ENCODE measurements at regions not wholly inside any gene's neighbourhood (a gene's known extent, or its start where the extent isn't known, plus 50 kb on each side); places are given as distances from the start of the nearest gene placed in this dataset.

DNA sequence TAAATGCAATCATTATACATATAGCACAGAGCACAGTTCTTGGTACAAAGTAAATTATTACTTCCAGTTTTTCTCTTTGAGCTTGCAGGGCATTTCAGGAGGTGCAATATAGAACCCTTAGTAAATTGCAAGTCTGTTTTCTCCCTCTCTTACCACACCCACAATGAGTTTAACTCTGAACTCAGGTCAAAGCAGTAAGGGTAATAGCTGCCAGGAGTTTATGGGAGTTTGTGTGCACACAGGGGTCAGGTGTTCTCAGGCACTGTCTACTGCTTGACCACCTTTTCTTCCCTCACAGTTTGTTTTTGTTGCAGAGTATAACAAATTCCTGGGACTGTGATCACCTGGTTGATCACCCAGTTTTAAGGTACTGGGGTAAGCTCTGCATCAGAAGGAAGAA is 478.5 kb upstream of the TENM4 start:
- no peaks in the 10 kb centered on the region for H3K4me1 Mint-ChIP-seq (ENCODE audit: low read depth)
- TF ChIP-seq CTCF (IDR thresholded peaks at IDR 0.05), result no peak
- intact Hi-C loops (cut with DNase I, micrococcal nuclease), result no loop called here
- POLR2A ChIA-PET, result no interaction called here
- no peak overlapping the region for H3K27ac Mint-ChIP-seq
- Histone ChIP-seq H3K9me3 (ENCODE audit: control insufficient read depth in 1 of 2, insufficient read depth in 1 of 2, low read length in 2 of 2) (peaks cover 0 to 3% of the 10 kb centered on the region in 2 experiments), H3K27ac (ENCODE audit: low read depth in 1 of 2, low read length in 2 of 2) (no peak overlapping the region), H3K4me1 (ENCODE audit: insufficient read depth, low read length) (no peaks in the 10 kb centered on the region), H3K4me3 (ENCODE audit: low read length) (no peak overlapping the region), H3K36me3 (ENCODE audit: insufficient read depth, low read length) (no peaks in the 10 kb centered on the region), H3K27me3 (ENCODE audit: control insufficient read depth in 1 of 2, insufficient read depth in 2 of 2, low read length in 2 of 2) (no peaks in the 10 kb centered on the region)
- ATAC-seq (ENCODE audit: poor library complexity) (no peak), DNase-seq (no peak)
- H3K4me3 Mint-ChIP-seq, result no peak overlapping the region
- peaks cover 7% of the 10 kb centered on the region for H3K9me3 Mint-ChIP-seq
- CTCF ChIA-PET, result no interaction called here
- no peaks in the 10 kb centered on the region for H3K27me3 Mint-ChIP-seq
- H3K36me3 Mint-ChIP-seq (ENCODE audit: low read depth), result no peaks in the 10 kb centered on the region

DNA sequence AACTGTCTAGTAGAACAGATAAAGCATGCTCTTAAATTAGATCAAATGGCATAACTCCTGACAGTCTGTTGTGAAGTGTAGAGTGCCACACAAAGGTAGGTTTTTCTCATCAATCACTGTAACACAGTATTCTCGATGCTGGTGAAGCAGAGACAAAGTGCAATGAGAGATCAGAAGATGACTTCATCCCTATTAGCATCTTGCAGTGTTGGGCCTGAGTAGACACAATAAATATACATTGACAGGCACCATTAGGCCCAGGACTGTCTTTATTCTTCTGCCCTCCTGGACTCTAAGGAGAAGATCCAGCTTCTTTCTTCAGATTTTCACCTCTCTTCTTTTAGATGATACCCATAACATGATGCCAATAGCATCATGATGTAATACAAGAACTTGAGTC is 478.0 kb upstream of the TENM4 start:
- no peaks in the 10 kb centered on the region for H3K27me3 ChIP-seq (ENCODE audit: control insufficient read depth in 1 of 2, insufficient read depth in 2 of 2, low read length in 2 of 2)
- no peaks in the 10 kb centered on the region for H3K36me3 ChIP-seq (ENCODE audit: insufficient read depth, low read length)
- H3K4me3 ChIP-seq (ENCODE audit: low read length), result no peak overlapping the region
- Mint-ChIP-seq H3K4me1 (ENCODE audit: low read depth) (no peaks in the 10 kb centered on the region), H3K4me3 (no peak overlapping the region), H3K36me3 (ENCODE audit: low read depth) (no peaks in the 10 kb centered on the region), H3K27me3 (no peaks in the 10 kb centered on the region), H3K9me3 (peaks cover 12% of the 10 kb centered on the region), H3K27ac (no peak overlapping the region)
- ATAC-seq (ENCODE audit: poor library complexity) (no peak), DNase-seq (no peak)
- ChIA-PET POLR2A (no interaction called here), CTCF (no interaction called here)
- H3K27ac ChIP-seq (ENCODE audit: low read depth in 1 of 2, low read length in 2 of 2), result no peak overlapping the region
- H3K9me3 ChIP-seq (ENCODE audit: control insufficient read depth in 1 of 2, insufficient read depth in 1 of 2, low read length in 2 of 2), result peaks cover 0 to 3% of the 10 kb centered on the region in 2 experiments
- intact Hi-C loops (cut with DNase I, micrococcal nuclease), result no loop called here
- no peaks in the 10 kb centered on the region for H3K4me1 ChIP-seq (ENCODE audit: insufficient read depth, low read length)
- no peak for TF ChIP-seq CTCF (IDR thresholded peaks at IDR 0.05)

DNA sequence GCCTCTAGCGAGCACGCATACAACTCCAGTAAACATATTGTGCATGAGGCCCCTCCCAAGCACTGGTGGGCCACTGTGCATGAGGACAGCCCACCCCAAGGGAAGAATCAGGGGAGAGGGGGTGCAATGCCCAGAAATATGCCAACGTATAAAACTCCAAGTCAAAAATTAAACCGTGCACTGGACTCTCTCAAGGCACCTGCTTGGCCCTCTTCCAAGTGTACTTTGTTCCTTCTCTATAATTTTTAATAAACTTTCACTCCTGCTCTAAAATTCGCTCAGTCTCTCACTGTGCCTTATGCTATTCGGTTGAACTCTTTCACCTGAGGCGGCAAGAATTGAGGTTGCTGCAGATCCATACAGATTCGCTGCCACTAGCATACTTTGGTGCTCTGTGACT is 465.3 kb upstream of the TENM4 start:
- Mint-ChIP-seq H3K9me3 (peaks cover 7% of the 10 kb centered on the region), H3K4me1 (ENCODE audit: low read depth) (no peaks in the 10 kb centered on the region), H3K4me3 (no peak overlapping the region), H3K27me3 (no peaks in the 10 kb centered on the region), H3K36me3 (ENCODE audit: low read depth) (no peaks in the 10 kb centered on the region), H3K27ac (no peak overlapping the region)
- ChIA-PET POLR2A (no interaction called here), CTCF (no interaction called here)
- no peak for ATAC-seq (ENCODE audit: poor library complexity)
- no peaks in the 10 kb centered on the region for H3K4me1 ChIP-seq (ENCODE audit: insufficient read depth, low read length)
- intact Hi-C loops (cut with DNase I, micrococcal nuclease), result no loop called here
- H3K36me3 ChIP-seq (ENCODE audit: insufficient read depth, low read length), result no peaks in the 10 kb centered on the region
- no peak overlapping the region for H3K4me3 ChIP-seq (ENCODE audit: low read length)
- H3K27me3 ChIP-seq (ENCODE audit: control insufficient read depth in 1 of 2, insufficient read depth in 2 of 2, low read length in 2 of 2), result no peaks in the 10 kb centered on the region
- peaks cover 0 to 4% of the 10 kb centered on the region in 2 experiments for H3K9me3 ChIP-seq (ENCODE audit: control insufficient read depth in 1 of 2, insufficient read depth in 1 of 2, low read length in 2 of 2)
- TF ChIP-seq CTCF (IDR thresholded peaks at IDR 0.05), result no peak
- no peak overlapping the region for H3K27ac ChIP-seq (ENCODE audit: low read depth in 1 of 2, low read length in 2 of 2)
- no peak for DNase-seq

Data from CD4-positive, alpha-beta T cell (primary cell).